CD1c-positive myeloid dendritic cell (primary cell): ENCODE measurements at regions not wholly inside any gene's neighbourhood (a gene's known extent, or its start where the extent isn't known, plus 50 kb on each side); places are given as distances from the start of the nearest gene placed in this dataset.
"Not testable (repeated sequence)": the region's sequence is repeated elsewhere in the genome, so short reads cannot be mapped to it uniquely, and the experiment has no call there.

Source experiments
- DNase-seq: peaks from one replicate; pipeline ENCODE4 v3.0.0-alpha.2; 2016; ENCODE audit errors: extremely low spot score

- DNase-seq = not testable (repeated sequence)
Observed at GRCh38 chr9:94387338-94388010, 59.0 kb upstream of the NUTM2F start.

GRCh38 chr9:94388011-94388406 lies 59.6 kb upstream of the NUTM2F start:
- DNase-seq = not testable (repeated sequence)

- not testable (repeated sequence) for DNase-seq
Observed at GRCh38 chr9:94390425-94391098, 62.1 kb upstream of the NUTM2F start.

- DNase-seq = not testable (repeated sequence)
Observed at GRCh38 chr9:94392971-94393624, 64.7 kb upstream of the NUTM2F start.

- peak; percentile 30 for DNase-seq
Observed at GRCh38 chr9:94397766-94398379, 69.4 kb upstream of the NUTM2F start.

- not testable (repeated sequence) for DNase-seq
Observed at GRCh38 chr9:94400461-94400860, 72.0 kb upstream of the NUTM2F start.

GRCh38 chr9:94402795-94403194 lies 74.4 kb upstream of the NUTM2F start:
- DNase-seq = not testable (repeated sequence)

GRCh38 chr9:94403571-94403970 lies 75.1 kb upstream of the NUTM2F start:
- not testable (repeated sequence) for DNase-seq

GRCh38 chr9:94413665-94414064 lies 85.2 kb upstream of the NUTM2F start:
- DNase-seq = not testable (repeated sequence)

- not testable (repeated sequence) for DNase-seq
Observed at GRCh38 chr9:94415111-94415510, 86.7 kb upstream of the NUTM2F start.

GRCh38 chr9:94420098-94420497 lies 91.7 kb upstream of the NUTM2F start:
- not testable (repeated sequence) for DNase-seq

- DNase-seq = not testable (repeated sequence)
Observed at GRCh38 chr9:94421951-94422350, 93.5 kb upstream of the NUTM2F start.

- not testable (repeated sequence) for DNase-seq
Observed at GRCh38 chr9:94425312-94425711, 96.9 kb upstream of the NUTM2F start.

GRCh38 chr9:94437128-94437527 lies 108.7 kb upstream of the NUTM2F start:
- not testable (repeated sequence) for DNase-seq

GRCh38 chr9:94438336-94438735 lies 109.9 kb upstream of the NUTM2F start:
- not testable (repeated sequence) for DNase-seq

- DNase-seq = not testable (repeated sequence)
Observed at GRCh38 chr9:94441146-94441545, 112.7 kb upstream of the NUTM2F start.

- DNase-seq = no peak
Observed at GRCh38 chr9:94441796-94442195, 113.1 kb upstream of the PCAT7 start.

GRCh38 chr9:94443032-94443722 lies 111.7 kb upstream of the PCAT7 start:
- no peak for DNase-seq

GRCh38 chr9:94445863-94446262 lies 109.0 kb upstream of the PCAT7 start:
- no peak for DNase-seq

GRCh38 chr9:94449486-94449885 lies 105.4 kb upstream of the PCAT7 start:
- DNase-seq = no peak

- peak; percentile 14 for DNase-seq
Observed at GRCh38 chr9:94464790-94465189, 90.1 kb upstream of the PCAT7 start.

GRCh38 chr9:94472063-94472462 lies 82.8 kb upstream of the PCAT7 start:
- not testable (repeated sequence) for DNase-seq
